Stomach (tissue), 8 donors: ENCODE measurements at regions not wholly inside any gene's neighbourhood (a gene's known extent, or its start where the extent isn't known, plus 50 kb on each side); places are given as distances from the start of the nearest gene placed in this dataset.

Experiments
- DNase-seq, 2 donors: peaks; one replicate each; pipeline versions ENCODE4 v3.0.0 to v3.0.0-alpha.2; 2013 to 2019
- H3K27ac ChIP-seq, 5 donors: fragments of 200-600 bp in 4 of 5; sonication (generic) in 4 of 5; one replicate each; pipeline ENCODE4 v1.5.1; 2013 to 2019; ENCODE audit warnings: mild to moderate bottlenecking in 1 of 5, moderate library complexity in 1 of 5
- H3K27me3 ChIP-seq, 3 donors: fragments of 200-600 bp; sonication (generic); one replicate each; pipeline ENCODE4 v1.5.1; 2017 to 2019; ENCODE audit warnings: mixed run types in 1 of 3
- H3K36me3 ChIP-seq, 4 donors: fragments of 200-600 bp; sonication (generic); 1 replicate in 3 of 4; 2 replicates in 1 of 4; pipeline ENCODE4 v1.5.1; 2016 to 2019
- H3K4me1 ChIP-seq, 4 donors: fragments of 200-600 bp; sonication (generic); one replicate each; pipeline ENCODE4 v1.5.1; 2016 to 2019
- H3K4me3 ChIP-seq, 4 donors: fragments of 200-600 bp; sonication (generic) in 3 of 4; one replicate each; pipeline ENCODE4 v1.5.1; 2016 to 2019; ENCODE audit warnings: mild to moderate bottlenecking in 1 of 4
- H3K9me3 ChIP-seq, 4 donors: fragments of 200-600 bp; sonication (generic); one replicate each; pipeline ENCODE4 v1.5.1; 2016 to 2019
- EP300 ChIP-seq: sonication (generic); formaldehyde crosslinking; IDR thresholded peaks from one replicate; pipeline ENCODE4 v1.6.1; 2017; ENCODE audit warnings: antibody characterized with exemption
- POLR2A ChIP-seq, 4 donors: fragments of 450-650 bp; IDR thresholded peaks; one replicate each; pipeline ENCODE4 v1.6.1; 2016; ENCODE audit warnings: antibody characterized with exemption in 4 of 4, control low read depth in 2 of 4, mild to moderate bottlenecking in 1 of 4, moderate library complexity in 1 of 4
- POLR2AphosphoS5 ChIP-seq, 3 donors: sonication (generic); formaldehyde crosslinking; IDR thresholded peaks; one replicate each; pipeline ENCODE4 v1.6.1; 2016; ENCODE audit warnings: antibody characterized with exemption in 3 of 3
- WGBS, 5 donors: extraction: QIAGEN DNeasy Blood & Tissue Kit in 3 of 5; methylation state at CpG; one replicate each; pipeline versions ENCODE4 v1.1.5 to v1.1.7; 2013 to 2018; 5-methylcytosine and 5-hydroxymethylcytosine counted together
- intact Hi-C: fragments of 100-400 bp; cut with DNase I; formaldehyde crosslinking; loops from one replicate; pipeline ENCODE4 v1.15.1; 2023; ENCODE audit warnings: low total_unique reads
- TF ChIP-seq, protein P1 (sequence below), 7 experiments: fragments of 450-650 bp in 4 of 7; fragments of 200-600 bp in 3 of 7; sonication (generic) in 3 of 7; IDR thresholded peaks; one replicate each; pipeline ENCODE4 v1.5.1; 2016 to 2019; ENCODE audit warnings: antibody characterized with exemption in 7 of 7, control low read depth in 2 of 7, mild to moderate bottlenecking in 1 of 7
- donor health status: healthy with polysubstance abuse.
- donor health status: Bipolar disorder and iron deficiency.
- donor health status: healthy.

DNA sequence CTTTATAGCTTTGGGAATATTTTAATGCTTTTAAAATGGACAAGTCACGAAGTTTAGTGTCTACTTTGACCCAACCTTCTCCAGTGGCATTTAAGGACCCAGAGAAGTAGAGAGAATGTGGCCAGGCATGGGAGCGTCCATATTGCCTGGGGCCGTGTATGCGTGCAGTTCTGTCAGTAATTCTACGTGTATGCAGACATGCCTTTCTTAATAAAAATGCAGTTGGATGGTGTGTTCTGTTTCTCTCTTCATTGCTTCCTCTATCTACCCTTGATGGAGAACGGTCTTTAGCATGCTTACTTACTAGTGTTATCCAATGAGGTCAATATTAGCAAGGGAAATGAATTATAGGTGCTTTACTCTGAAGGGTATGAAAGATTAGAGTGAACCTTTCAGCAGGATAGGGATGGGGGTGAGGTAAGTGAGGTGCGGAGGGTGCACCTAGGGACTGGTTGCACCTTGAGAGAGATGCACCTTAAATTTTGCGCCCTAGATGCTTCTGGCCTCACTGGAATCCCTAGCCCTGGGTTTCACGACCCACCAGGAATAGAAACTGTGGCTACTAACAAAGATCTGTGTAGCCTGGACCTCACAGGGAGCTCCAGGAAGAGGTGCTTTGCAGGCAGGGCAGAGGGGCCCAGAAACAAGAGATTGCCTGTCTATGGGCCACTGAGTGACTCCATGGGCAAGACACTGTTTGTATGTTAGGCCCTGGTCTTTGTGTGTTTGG, 194.3 kb downstream of the MYCN start:
- intact Hi-C loops = no loop called here
- TF ChIP-seq POLR2A (IDR thresholded peaks at IDR 0.05) (no peak), POLR2AphosphoS5 (IDR thresholded peaks at IDR 0.05) (no peak), EP300 (no peak)
- TF ChIP-seq, protein P1, sequence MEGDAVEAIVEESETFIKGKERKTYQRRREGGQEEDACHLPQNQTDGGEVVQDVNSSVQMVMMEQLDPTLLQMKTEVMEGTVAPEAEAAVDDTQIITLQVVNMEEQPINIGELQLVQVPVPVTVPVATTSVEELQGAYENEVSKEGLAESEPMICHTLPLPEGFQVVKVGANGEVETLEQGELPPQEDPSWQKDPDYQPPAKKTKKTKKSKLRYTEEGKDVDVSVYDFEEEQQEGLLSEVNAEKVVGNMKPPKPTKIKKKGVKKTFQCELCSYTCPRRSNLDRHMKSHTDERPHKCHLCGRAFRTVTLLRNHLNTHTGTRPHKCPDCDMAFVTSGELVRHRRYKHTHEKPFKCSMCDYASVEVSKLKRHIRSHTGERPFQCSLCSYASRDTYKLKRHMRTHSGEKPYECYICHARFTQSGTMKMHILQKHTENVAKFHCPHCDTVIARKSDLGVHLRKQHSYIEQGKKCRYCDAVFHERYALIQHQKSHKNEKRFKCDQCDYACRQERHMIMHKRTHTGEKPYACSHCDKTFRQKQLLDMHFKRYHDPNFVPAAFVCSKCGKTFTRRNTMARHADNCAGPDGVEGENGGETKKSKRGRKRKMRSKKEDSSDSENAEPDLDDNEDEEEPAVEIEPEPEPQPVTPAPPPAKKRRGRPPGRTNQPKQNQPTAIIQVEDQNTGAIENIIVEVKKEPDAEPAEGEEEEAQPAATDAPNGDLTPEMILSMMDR (IDR thresholded peaks at IDR 0.05) = no peak
- Histone ChIP-seq H3K27ac (no peak overlapping the region), H3K9me3 (no peaks in the 10 kb centered on the region), H3K4me1 (no peaks in the 10 kb centered on the region), H3K36me3 (no peaks in the 10 kb centered on the region), H3K27me3 (no peaks in the 10 kb centered on the region), H3K4me3 (no peak overlapping the region)
- WGBS, 5 donors = 92 to 95% (median 95%) methylated on average over 9 of the region's 9 CpGs
- DNase-seq = no peak

DNA sequence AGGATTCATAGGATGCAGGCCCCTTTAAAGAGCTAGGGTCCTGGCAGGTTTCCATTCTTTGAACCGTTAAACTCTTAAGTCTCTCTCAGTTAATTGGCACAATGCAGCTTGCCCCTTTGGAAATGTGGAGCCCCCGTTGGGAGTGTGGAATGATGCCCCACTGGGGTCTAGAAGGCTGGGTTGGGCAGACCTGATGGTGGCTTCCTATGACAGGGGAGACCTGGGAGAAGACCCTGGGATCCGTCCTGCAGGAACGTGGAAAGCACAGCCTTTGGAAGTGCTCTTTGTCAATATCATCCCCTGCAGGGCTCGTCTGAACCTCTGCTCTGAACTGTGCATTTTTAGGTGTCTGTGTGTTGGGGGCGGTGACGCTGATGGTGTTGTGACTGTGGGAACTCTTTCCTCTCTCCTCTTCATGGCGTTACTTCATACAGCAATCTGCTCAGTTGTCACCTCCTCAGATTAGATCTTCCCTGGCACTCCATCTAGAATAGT, 190.6 kb downstream of the MYCN start:
- H3K36me3 ChIP-seq = no peaks in the 10 kb centered on the region
- H3K27ac ChIP-seq = no peak overlapping the region
- 81 to 91% (median 84%) methylated on average over 6 to 8 of the region's 8 CpGs for WGBS, 5 donors
- TF ChIP-seq POLR2A (IDR thresholded peaks at IDR 0.05) (no peak), EP300 (no peak), POLR2AphosphoS5 (IDR thresholded peaks at IDR 0.05) (no peak)
- TF ChIP-seq, protein P1 (IDR thresholded peaks at IDR 0.05) = no peak
- no peak for DNase-seq
- no peaks in the 10 kb centered on the region for H3K27me3 ChIP-seq
- intact Hi-C loops = no loop called here
- no peak overlapping the region for H3K4me3 ChIP-seq
- peaks cover 0 to 12% (median 0%) of the 10 kb centered on the region in 4 donors for H3K4me1 ChIP-seq
- H3K9me3 ChIP-seq = no peaks in the 10 kb centered on the region

- intact Hi-C loops = no loop called here
These were observed 190.2 kb downstream of the MYCN start for GRCh38 chr2:16130541-16130880.

DNA sequence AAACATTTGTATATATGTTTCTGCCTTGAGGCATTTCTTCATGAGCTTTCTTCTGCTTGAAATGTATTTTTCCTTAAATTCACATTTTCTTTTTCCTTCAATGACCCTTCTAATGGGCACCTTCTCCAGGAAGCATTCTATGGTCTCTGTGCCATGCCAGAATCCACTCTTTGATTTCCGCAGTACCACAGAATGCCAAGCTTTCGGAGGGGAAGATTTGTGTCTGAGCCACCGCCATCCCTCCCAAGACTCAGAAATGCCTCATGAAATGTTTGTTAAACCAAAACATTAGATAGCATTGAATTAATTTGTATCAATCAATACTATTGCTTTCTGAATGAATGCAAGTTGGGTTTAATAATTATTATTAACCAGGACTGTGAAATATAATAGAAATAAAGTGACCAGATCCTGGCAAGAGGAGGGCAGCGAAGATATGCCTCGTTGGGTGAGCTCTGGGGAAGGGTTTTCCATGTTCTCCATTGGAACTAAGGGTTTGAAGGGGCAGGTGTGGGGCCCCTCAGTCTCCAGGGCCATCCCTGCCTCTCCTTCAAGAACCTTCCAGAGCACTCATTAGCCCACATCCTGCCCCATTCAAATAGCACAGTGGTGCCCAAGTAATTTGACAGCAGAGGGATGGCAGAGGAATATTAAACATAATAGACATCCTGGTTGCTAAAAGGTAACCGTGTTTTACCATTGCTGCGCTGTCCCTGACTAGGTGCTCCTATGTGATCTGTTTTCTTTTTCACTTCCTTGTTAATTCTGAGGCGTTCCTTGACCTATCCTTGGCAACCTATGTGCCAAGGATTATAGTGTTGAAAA, 189.6 kb downstream of the MYCN start:
- Histone ChIP-seq H3K27me3 (no peaks in the 10 kb centered on the region), H3K36me3 (no peaks in the 10 kb centered on the region), H3K4me3 (no peak overlapping the region), H3K4me1 (peaks cover 0 to 15% (median 0%) of the 10 kb centered on the region in 4 donors), H3K27ac (no peak overlapping the region), H3K9me3 (no peaks in the 10 kb centered on the region)
- 83 to 90% (median 88%) methylated on average over 8 of the region's 8 CpGs for WGBS, 5 donors
- intact Hi-C loops = no loop called here
- no peak for DNase-seq
- TF ChIP-seq POLR2A (IDR thresholded peaks at IDR 0.05) (no peak), POLR2AphosphoS5 (IDR thresholded peaks at IDR 0.05) (no peak), EP300 (no peak)
- TF ChIP-seq, protein P1 (IDR thresholded peaks at IDR 0.05) = no peak

More at GRCh38 chr2:16130541-16130880, 190.2 kb downstream of the MYCN start:
- no peaks in the 10 kb centered on the region for H3K27me3 ChIP-seq
- H3K4me1 ChIP-seq = peaks cover 0 to 15% (median 0%) of the 10 kb centered on the region in 4 donors
- no peak for DNase-seq
- TF ChIP-seq POLR2AphosphoS5 (IDR thresholded peaks at IDR 0.05) (no peak), POLR2A (IDR thresholded peaks at IDR 0.05) (no peak), EP300 (no peak)
- TF ChIP-seq, protein P1 (IDR thresholded peaks at IDR 0.05) = no peak
- no peaks in the 10 kb centered on the region for H3K36me3 ChIP-seq
- H3K27ac ChIP-seq = no peak overlapping the region
- H3K4me3 ChIP-seq = no peak overlapping the region
- WGBS, 5 donors = 81 to 92% (median 84%) methylated on average over 5 of the region's 5 CpGs
- H3K9me3 ChIP-seq = no peaks in the 10 kb centered on the region
